Left lung (tissue), 4 donors: ENCODE measurements at regions not wholly inside any gene's neighbourhood (a gene's known extent, or its start where the extent isn't known, plus 50 kb on each side); places are given as distances from the start of the nearest gene placed in this dataset.
A peak's percentile ranks its signal among the peaks of the same experiment; 100 is the strongest.

Experiments used
- ATAC-seq: fragments of 200-7000 bp; cut with Tn5 transposase; one replicate; pipeline ENCODE4 v1.9.1; 2020; ENCODE audit warnings: moderate library complexity
- DNase-seq, 4 donors: peaks; one replicate each; pipeline ENCODE4 v3.0.0-alpha.2; 2013 to 2020
- H3K27ac ChIP-seq, 2 donors: fragments of 200-600 bp; sonication (generic) in 1 of 2; one replicate each; pipeline versions ENCODE4 v1.5.0 to v1.8.0; 2020 to 2021
- H3K27me3 ChIP-seq, 2 donors: fragments of 200-600 bp; sonication (generic) in 1 of 2; one replicate each; pipeline versions ENCODE4 v1.5.0 to v1.8.0; 2020 to 2021
- H3K36me3 ChIP-seq, 2 donors: fragments of 200-600 bp; sonication (generic) in 1 of 2; one replicate each; pipeline versions ENCODE4 v1.5.0 to v1.8.0; 2020 to 2021
- H3K4me1 ChIP-seq, 2 donors: fragments of 200-600 bp; one replicate each; pipeline ENCODE4 v1.8.0; 2021
- H3K4me3 ChIP-seq, 2 donors: fragments of 200-600 bp; sonication (generic) in 1 of 2; one replicate each; pipeline versions ENCODE4 v1.5.0 to v1.8.0; 2020 to 2021; ENCODE audit warnings: mild to moderate bottlenecking in 1 of 2
- H3K9me3 ChIP-seq, 2 donors: fragments of 200-600 bp; sonication (generic) in 1 of 2; one replicate each; pipeline versions ENCODE4 v1.5.0 to v1.8.0; 2020 to 2021
- intact Hi-C, 2 donors: fragments of 100-400 bp; cut with DNase I; formaldehyde crosslinking; loops; one replicate each; pipeline versions ENCODE4 v1.11.2 to v1.14.2; 2022
- TF ChIP-seq, protein P1 (sequence below), 2 donors: fragments of 200-600 bp; sonication (generic) in 1 of 2; IDR thresholded peaks; one replicate each; pipeline versions ENCODE4 v1.5.0 to v1.8.0; 2021; ENCODE audit warnings: antibody characterized with exemption in 2 of 2
- donor health status: DM: no; HTN: yes; CAD: no.
- donor health status: DM: no; HTN: no; CAD: no.

- Histone ChIP-seq H3K36me3 (no peaks in the 10 kb centered on the region), H3K27ac (no peak overlapping the region), H3K27me3 (no peaks in the 10 kb centered on the region), H3K4me1 (peaks cover 5 to 6% of the 10 kb centered on the region in 2 donors), H3K4me3 (no peak overlapping the region), H3K9me3 (no peaks in the 10 kb centered on the region)
- ATAC-seq (no peak), DNase-seq (no peak)
- TF ChIP-seq, protein P1, sequence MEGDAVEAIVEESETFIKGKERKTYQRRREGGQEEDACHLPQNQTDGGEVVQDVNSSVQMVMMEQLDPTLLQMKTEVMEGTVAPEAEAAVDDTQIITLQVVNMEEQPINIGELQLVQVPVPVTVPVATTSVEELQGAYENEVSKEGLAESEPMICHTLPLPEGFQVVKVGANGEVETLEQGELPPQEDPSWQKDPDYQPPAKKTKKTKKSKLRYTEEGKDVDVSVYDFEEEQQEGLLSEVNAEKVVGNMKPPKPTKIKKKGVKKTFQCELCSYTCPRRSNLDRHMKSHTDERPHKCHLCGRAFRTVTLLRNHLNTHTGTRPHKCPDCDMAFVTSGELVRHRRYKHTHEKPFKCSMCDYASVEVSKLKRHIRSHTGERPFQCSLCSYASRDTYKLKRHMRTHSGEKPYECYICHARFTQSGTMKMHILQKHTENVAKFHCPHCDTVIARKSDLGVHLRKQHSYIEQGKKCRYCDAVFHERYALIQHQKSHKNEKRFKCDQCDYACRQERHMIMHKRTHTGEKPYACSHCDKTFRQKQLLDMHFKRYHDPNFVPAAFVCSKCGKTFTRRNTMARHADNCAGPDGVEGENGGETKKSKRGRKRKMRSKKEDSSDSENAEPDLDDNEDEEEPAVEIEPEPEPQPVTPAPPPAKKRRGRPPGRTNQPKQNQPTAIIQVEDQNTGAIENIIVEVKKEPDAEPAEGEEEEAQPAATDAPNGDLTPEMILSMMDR (IDR thresholded peaks at IDR 0.05) = no peak
- intact Hi-C loops = no loop called here
These were observed 831.5 kb upstream of the CITED2 start for GRCh38 chr6:140205795-140206593.

DNA sequence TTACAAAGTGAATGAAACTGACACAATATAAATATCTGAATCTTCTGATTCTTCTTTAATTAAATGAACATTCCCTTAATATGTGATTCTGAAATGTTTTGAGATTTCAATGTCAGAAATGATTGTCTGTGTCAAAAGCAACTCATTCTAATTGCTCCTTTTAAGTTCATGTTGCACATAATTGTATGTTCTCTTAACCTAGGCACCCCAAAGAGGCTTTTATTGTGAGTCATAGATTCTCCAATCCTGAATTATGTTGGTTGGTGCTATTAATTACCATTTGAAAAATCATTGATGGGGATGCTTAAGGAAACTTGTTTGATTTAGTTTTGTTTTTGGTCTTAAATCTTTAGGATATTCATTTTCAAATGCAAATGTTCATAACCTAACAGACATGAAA lies 829.7 kb upstream of the CITED2 start:
- H3K9me3 ChIP-seq = no peaks in the 10 kb centered on the region
- H3K4me1 ChIP-seq = peaks cover 5 to 6% of the 10 kb centered on the region in 2 donors
- no peaks in the 10 kb centered on the region for H3K27me3 ChIP-seq
- no peak overlapping the region for H3K4me3 ChIP-seq
- intact Hi-C loops = no loop called here
- H3K27ac ChIP-seq = no peak overlapping the region
- H3K36me3 ChIP-seq = no peaks in the 10 kb centered on the region
- ATAC-seq = peak; percentile 17
- no peak for DNase-seq
- TF ChIP-seq, protein P1 (IDR thresholded peaks at IDR 0.05) = no peak

DNA sequence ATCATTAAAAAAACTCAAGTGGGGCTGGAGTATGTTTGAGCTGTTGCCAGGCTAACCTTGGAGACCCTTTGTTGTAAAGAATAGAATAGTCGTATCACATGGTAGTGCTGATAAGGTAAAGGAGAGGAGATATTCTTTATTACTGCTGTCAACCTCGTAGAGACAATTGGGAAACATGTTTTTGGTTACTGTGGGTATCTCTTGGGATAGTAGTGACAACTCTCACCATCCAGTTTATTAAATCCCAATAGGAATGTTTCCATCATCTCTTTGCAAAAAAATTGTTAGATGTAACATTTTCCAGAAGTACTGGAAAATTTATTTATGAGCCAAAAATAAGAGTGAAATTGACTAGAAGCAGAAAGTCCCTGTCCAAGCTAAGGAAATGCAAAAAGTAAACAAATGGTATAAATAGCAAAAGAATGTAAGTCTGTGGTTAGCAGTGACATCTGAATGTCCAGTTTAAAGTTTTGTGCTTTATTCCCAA lies 829.3 kb upstream of the CITED2 start:
- TF ChIP-seq, protein P1 (IDR thresholded peaks at IDR 0.05) = no peak
- peak overlapping the region in 1 of 2 donors; percentile 60 for H3K27ac ChIP-seq
- H3K4me3 ChIP-seq = no peak overlapping the region
- no peaks in the 10 kb centered on the region for H3K9me3 ChIP-seq
- H3K4me1 ChIP-seq = peaks cover 5 to 6% of the 10 kb centered on the region in 2 donors
- ATAC-seq (peak; percentile 66), DNase-seq (peak in 2 of 4 donors; percentile 65 to 76)
- H3K36me3 ChIP-seq = no peaks in the 10 kb centered on the region
- intact Hi-C loops = no loop called here
- H3K27me3 ChIP-seq = no peaks in the 10 kb centered on the region

- intact Hi-C loops = no loop called here
- DNase-seq (peak in 2 of 4 donors; percentile 37 to 40), ATAC-seq (no peak)
- Histone ChIP-seq H3K4me3 (no peak overlapping the region), H3K36me3 (no peaks in the 10 kb centered on the region), H3K9me3 (no peaks in the 10 kb centered on the region), H3K27ac (peak overlapping the region in 1 of 2 donors; percentile 60), H3K27me3 (no peaks in the 10 kb centered on the region), H3K4me1 (peaks cover 5 to 6% of the 10 kb centered on the region in 2 donors)
- TF ChIP-seq, protein P1 (IDR thresholded peaks at IDR 0.05) = no peak
These were observed 828.6 kb upstream of the CITED2 start for GRCh38 chr6:140202964-140203515.

- Histone ChIP-seq H3K27ac (no peak overlapping the region), H3K9me3 (no peaks in the 10 kb centered on the region), H3K4me3 (no peak overlapping the region), H3K27me3 (no peaks in the 10 kb centered on the region), H3K36me3 (no peaks in the 10 kb centered on the region), H3K4me1 (peaks cover 5 to 6% of the 10 kb centered on the region in 2 donors)
- DNase-seq = no peak
- TF ChIP-seq, protein P1 (IDR thresholded peaks at IDR 0.05) = no peak
- no peak for ATAC-seq
- intact Hi-C loops = no loop called here
These were observed 827.5 kb upstream of the CITED2 start for GRCh38 chr6:140201787-140202458.
